Fibroblast of the conjunctiva (primary cell): ENCODE measurements at regions not wholly inside any gene's neighbourhood (a gene's known extent, or its start where the extent isn't known, plus 50 kb on each side); places are given as distances from the start of the nearest gene placed in this dataset.
"Not testable (repeated sequence)": the region's sequence is repeated elsewhere in the genome, so short reads cannot be mapped to it uniquely, and the experiment has no call there.

Source experiments
- DNase-seq: peaks from one replicate; pipeline ENCODE4 v3.0.0-alpha.2; 2010; ENCODE audit warnings: low read depth

DNA sequence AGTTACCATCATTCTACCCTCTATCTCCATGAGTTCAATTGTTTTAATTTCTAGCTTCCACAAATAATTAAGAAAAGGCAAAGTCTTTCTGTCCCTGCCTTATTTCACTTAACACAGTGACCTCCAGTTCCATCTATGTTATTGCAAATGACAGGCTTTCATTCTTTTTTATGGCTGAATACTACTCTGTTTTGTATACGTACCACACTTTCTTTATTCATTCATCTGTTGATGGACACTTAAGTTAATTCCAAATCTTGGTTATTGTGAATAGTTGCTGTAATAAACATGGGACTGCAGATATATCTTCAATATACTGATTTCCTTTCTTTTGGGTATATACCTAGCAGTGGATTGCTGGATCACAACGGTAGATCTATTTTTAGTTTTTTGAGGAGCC is 314.1 kb downstream of the SV2B start:
- DNase-seq: no peak

DNA sequence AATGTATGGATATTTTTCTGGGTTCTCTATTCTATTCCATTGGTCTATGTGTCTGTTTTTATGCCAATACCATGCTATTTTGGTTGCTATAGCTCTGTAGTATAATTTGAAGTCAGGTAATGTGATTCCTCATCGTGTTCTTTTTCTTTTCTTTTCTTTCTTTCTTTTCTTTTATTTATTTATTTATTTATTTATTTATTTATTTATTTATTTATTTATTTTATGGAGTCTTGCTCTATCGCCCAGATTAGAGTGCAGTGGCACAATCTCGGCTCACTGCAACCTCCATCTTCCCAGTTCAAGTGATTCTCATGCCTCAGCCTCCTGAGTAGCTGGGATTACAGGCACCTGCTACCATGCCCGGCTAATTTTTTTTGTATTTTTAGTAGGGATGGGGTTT is 315.2 kb downstream of the SV2B start:
- not testable (repeated sequence) for DNase-seq

DNA sequence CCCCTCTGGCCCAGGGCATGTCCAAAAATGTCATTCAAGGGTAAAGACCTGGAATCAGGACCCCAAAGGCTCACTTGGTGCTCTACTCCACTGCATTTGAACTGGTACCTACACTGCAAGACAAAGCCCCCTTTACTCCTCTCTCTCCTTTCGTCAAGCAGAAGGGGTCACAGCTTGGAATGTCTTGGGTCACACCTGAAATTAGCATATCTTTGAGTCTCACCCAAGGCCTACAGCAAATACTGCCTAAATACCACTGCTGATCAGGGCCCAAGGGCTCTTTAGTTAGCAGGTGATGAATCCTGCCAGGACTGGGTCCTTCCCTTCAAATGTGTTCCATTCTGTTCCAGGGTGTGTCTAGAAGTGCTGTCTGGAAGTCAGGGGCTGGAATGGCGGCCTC is 320.6 kb downstream of the SV2B start:
- no peak for DNase-seq

DNA sequence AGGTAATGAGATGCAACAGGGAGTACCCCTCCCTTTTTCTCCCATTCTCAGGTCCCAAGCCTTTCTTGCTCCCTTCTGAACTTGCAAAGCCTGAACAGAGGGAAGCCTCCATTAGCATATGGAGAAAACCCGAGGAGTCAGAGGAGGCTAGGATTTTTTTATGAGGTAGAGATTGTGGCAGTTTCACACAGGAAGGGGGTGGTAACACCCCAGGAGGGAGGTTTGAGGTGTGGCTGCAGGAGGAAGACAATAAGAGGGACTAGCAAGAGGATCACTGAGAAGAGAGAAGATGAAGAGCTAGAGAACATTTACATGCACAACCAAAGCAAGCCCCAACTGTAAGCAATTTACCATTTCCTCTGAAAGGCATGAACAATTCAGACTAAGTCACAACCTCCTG is 322.7 kb downstream of the SV2B start:
- no peak for DNase-seq

DNA sequence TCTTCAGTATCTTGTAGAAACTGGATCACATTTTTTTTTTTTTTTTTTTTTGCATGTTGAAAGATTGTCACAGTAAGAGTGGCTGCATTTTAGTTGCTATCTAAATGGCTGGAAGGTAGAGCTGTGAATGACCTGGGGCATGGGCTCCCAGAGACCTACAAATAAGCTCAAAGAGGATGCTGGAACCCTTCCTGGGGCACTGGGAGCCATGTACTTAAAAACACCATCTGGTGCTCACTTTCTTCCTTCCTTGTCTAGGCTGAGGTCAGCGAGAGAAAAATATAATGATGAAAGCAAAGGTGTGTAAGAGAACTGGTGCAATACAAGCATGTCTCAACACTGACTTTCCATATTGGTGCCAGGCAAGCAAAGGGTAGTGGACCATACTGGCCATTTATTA is 323.9 kb downstream of the SV2B start:
- DNase-seq: no peak

DNA sequence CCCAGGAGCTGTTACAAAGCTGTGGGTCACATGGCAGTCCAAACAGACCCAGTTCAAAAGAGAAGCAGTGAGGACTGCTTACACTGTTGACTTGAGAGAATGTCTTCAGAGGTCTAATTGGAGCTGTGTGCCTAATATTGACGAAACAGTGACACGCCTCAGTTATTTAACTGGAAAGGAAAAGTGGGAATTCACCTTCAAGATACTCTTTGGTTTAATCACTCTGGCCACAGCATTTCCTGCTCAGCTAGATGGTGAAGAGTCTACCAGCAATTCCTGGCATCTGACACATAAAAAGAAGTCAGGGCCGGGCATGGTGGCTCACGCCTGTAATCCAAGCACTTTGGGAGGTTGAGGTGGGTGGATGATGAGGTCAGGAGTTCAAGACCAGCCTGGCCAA is 326.4 kb downstream of the SV2B start:
- DNase-seq: no peak

DNA sequence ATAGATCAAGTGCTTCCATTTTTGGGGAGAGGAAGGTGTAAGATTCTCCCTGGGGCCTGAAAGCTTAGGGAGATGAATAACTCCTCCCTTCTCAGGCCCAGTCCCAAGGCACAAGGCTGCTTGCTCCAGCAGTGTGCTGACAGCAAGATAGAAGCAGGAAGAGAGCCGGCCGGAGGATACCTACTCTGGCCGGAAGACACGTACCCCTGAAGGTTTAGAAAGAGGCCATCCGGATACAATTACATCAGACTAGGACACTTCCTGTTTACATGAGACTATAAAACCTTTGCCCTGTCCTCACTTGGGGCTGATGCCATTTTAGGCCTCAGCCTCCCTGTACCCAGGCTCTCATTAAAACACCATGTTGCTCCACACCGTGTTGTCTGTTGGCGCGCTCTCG is 329.9 kb downstream of the SV2B start:
- DNase-seq: no peak

DNA sequence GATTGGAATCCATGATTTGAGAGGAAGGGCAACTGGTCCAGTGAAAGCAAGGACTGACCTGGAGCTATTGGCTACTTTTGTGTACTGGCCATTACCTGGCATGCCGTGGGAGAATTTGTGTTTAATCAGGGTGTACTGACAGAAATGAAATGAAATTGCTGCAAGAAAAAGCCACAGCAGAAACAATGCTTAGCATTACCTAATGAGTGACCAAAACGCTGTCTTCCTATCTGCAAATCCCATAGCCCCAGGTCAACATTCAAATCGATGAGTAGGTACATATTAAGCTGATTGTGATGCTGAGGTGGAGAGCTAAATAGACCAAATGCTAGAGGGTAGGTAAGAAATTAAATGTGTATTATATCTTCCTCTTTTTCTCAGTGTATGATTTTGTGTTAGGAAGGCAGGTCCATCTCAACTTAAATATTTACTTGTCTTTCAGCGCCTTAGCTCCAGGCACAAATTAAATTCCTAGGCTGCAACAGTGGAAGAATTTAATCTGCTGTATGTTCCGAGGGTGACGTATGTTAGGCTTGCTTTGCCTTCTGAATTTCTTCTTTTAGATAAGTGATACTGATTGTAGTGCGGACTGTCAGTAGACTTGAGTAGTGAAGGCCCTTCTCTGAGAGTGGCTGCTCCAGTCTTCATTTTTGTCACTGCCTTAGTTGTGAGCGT is 331.1 kb downstream of the SV2B start:
- DNase-seq: no peak

GRCh38 chr15:91435113-91435512 is 335.1 kb downstream of the SV2B start:
- DNase-seq: no peak

GRCh38 chr15:91444656-91445055 is 344.6 kb downstream of the SV2B start:
- no peak for DNase-seq

- no peak for DNase-seq
Observed at GRCh38 chr15:91445695-91446228, 345.7 kb downstream of the SV2B start.

DNA sequence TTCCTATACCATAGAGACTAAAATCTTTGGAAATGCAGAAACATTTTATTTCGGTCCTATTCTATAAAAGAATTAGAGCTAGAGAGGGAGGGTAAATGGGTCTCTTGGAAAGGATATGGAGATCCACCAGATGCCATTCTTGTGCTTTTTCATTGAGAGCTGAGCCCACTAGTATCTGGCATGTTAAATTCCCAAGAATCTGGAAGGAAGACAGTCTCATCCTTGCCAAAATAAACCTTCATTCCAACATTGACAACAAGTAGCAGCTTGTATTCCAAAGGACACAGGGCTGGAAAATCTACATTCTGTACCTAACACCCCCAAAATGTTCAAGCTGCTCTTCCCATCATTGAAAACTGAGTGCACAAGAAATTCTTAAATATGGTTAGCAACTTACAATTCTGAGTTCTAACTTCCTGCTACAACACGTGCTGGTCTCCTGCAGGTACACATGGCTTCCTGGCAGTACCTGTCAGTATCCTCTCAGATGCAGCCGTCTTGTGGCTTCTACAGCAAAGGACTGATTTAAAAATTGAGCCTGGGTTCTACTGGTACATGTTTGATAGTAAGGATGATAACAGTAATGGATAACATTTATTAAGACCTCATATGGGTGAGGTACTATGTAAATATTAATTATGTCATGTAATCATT is 348.1 kb downstream of the SV2B start:
- DNase-seq: no peak

GRCh38 chr15:91453376-91453775 is 353.3 kb downstream of the SV2B start:
- not testable (repeated sequence) for DNase-seq

- no peak for DNase-seq
Observed at GRCh38 chr15:91456251-91456718, 356.2 kb downstream of the SV2B start.

DNA sequence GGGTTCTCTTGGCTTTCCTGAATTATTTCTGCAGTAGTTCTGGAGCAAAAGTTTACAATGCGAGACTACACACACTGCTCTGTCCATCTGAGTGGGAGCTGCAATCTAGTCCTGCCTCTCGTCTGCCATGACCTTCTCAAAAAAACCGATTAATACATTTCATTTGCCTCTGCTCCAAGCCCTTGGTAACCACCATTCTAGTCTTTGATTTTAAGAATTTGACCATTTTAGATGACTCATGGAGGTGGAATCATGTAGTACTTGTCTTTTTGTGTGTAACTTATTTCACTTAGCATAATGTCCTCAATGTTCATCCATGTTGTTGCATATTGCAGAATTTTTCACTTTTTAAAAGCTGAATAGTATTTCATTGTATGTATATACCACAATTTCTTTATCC is 356.9 kb downstream of the SV2B start:
- DNase-seq: no peak

- no peak for DNase-seq
Observed at GRCh38 chr15:91461377-91461776, 361.3 kb downstream of the SV2B start.

- DNase-seq: no peak
Observed at GRCh38 chr15:91465086-91465485, 365.0 kb downstream of the SV2B start.

GRCh38 chr15:91465696-91466095 is 365.6 kb downstream of the SV2B start:
- DNase-seq: no peak

- no peak for DNase-seq
Observed at GRCh38 chr15:91468871-91469580, 369.0 kb downstream of the SV2B start.

GRCh38 chr15:91469632-91470567 is 369.8 kb downstream of the SV2B start:
- no peak for DNase-seq

DNA sequence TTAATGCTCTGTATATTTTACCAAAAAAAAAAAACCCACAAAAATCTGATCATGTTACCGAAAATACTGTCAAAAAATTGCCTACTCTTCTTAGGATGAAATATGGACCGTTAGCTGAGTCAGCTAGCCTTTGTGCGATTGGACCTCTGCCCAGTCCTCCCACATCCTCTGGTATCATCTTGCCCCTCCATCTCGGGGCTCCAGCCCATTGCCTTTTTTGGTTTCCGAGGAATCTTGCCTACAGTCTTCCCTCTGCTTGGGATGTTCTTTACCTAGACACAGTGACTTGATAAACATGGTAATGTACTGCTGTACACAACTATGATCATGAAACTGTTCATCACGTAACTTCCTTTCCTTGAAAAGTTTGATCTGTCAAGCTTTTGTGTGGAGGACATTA is 371.4 kb downstream of the SV2B start:
- no peak for DNase-seq

DNA sequence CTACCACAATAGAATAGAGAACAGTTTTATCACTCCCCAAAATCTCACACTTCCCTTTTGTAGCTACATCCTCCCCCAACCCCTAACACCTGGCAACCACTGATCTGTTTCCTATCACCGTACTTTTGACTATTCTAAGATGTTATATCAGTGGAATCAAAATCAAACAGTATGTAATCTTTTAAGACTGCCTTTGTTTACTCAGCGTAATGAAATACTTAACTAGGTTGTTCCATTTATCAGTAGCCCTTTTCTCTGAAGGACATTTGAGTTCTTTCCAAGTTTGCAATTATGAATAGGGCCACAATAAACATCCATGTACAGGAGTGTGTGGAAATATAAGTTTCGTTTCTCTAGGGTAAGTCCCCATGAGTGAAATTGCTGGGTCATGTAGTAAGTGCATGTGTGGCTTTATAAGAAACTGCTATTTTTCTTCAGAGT is 372.3 kb downstream of the SV2B start:
- DNase-seq: no peak
